ENCODE measurements at regions not wholly inside any gene's neighbourhood (a gene's known extent, or its start where the extent isn't known, plus 50 kb on each side); places are given as distances from the start of the nearest gene placed in this dataset.
A peak's percentile ranks its signal among the peaks of the same experiment; 100 is the strongest.

- BruUV-seq (replicated peaks): no TSS peak
- peak overlapping the region; percentile 83 for H3K9ac ChIP-seq (ENCODE audit: low read length)
- H4K20me1 ChIP-seq (ENCODE audit: low read length): no peaks in the 10 kb centered on the region
- H3K9me3 ChIP-seq (ENCODE audit: low read length): no peaks in the 10 kb centered on the region
- POLR2A ChIA-PET (ENCODE audit: unreplicated experiment): interaction anchor here (0.6 to 0.8 kb wide), 3 partner anchors 15 to 254 kb away, joined by 3 to 5 read pairs (median 4); no protein-coding TSS in a partner anchor
- H3K36me3 ChIP-seq (ENCODE audit: low read depth, low read length): no peaks in the 10 kb centered on the region
- DNase-seq (peak; percentile 99), ATAC-seq (peak; percentile 79)
- no peak overlapping the region; the same call in 1 of the 2 replicates for H3K4me3 ChIP-seq (ENCODE audit: low read length)
- intact Hi-C loops (cut with micrococcal nuclease): loop anchor here (1.0 to 5.0 kb wide), 10 partner anchors 15 to 577 kb away; no protein-coding TSS in a partner anchor
- H3K27ac ChIP-seq (ENCODE audit: low read length): peak overlapping the region; percentile 98
- H3K9me2 ChIP-seq (replicated peaks; ENCODE audit: low read length): no peaks in the 10 kb centered on the region
- TF ChIP-seq EZH2phosphoT487 (IDR thresholded peaks at IDR 0.05; ENCODE audit: borderline replicate concordance, low read length): no peak
- no peak for TF ChIP-seq EZH2 (IDR thresholded peaks at IDR 0.05; ENCODE audit: low read length, unreplicated experiment)
- no peak for TF ChIP-seq CTCF (conservative IDR thresholded peaks at IDR 0.05; ENCODE audit: low read depth, low read length)
- H3K79me2 ChIP-seq (ENCODE audit: low read length): no peaks in the 10 kb centered on the region
- H3K4me1 ChIP-seq (ENCODE audit: insufficient read depth, low read length): peaks cover 45% of the 10 kb centered on the region
- H2AFZ ChIP-seq (ENCODE audit: low read length): no peak overlapping the region
- no peaks in the 10 kb centered on the region for H3K27me3 ChIP-seq (ENCODE audit: low read length)
- peaks cover 12% of the 10 kb centered on the region for H3F3A ChIP-seq (ENCODE audit: low read length, unreplicated experiment)
- CTCF ChIA-PET: interaction anchor here (0.5 to 0.6 kb wide), 3 partner anchors 271 to 519 kb away, joined by 3 to 4 read pairs (median 4); no protein-coding TSS in a partner anchor
- peak overlapping the region; percentile 69 for H3K4me2 ChIP-seq (ENCODE audit: low read length)
Observed at GRCh38 chr3:29186982-29187725, 93.7 kb upstream of the RBMS3 start.

DNA sequence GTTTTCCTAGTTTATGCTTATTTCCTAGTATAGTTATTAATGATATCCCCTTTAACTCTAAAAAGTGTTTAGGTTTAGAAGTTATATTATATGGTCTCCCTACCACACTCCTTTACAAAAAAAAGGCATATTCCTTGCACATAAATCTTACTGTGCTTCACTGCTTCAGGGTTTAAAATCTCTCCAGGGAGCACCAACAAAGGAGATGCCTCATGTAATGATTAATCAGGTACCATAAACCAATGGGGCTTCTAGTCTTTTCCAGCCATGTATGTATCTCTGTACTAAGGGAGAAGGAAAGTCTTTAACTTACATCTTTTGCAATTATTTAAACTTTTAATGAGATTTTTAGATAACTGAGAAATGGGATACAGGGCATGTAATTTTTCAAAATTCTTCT lies 91.5 kb upstream of the RBMS3 start:
- H3K4me1 ChIP-seq (ENCODE audit: insufficient read depth, low read length): peaks cover 45% of the 10 kb centered on the region
- H2AFZ ChIP-seq (ENCODE audit: low read length): no peak overlapping the region
- H3K9me2 ChIP-seq (replicated peaks; ENCODE audit: low read length): no peaks in the 10 kb centered on the region
- no peaks in the 10 kb centered on the region for H4K20me1 ChIP-seq (ENCODE audit: low read length)
- peaks cover 12% of the 10 kb centered on the region for H3F3A ChIP-seq (ENCODE audit: low read length, unreplicated experiment)
- POLR2A ChIA-PET (ENCODE audit: unreplicated experiment): no interaction called here
- CTCF ChIA-PET: no interaction called here
- TF ChIP-seq CTCF (conservative IDR thresholded peaks at IDR 0.05; ENCODE audit: low read depth, low read length) (no peak), EZH2 (IDR thresholded peaks at IDR 0.05; ENCODE audit: low read length, unreplicated experiment) (no peak), EZH2phosphoT487 (IDR thresholded peaks at IDR 0.05; ENCODE audit: borderline replicate concordance, low read length) (no peak)
- BruUV-seq (replicated peaks): no TSS peak
- H3K4me2 ChIP-seq (ENCODE audit: low read length): no peak overlapping the region
- no peaks in the 10 kb centered on the region for H3K9me3 ChIP-seq (ENCODE audit: low read length)
- no peak overlapping the region for H3K9ac ChIP-seq (ENCODE audit: low read length)
- H3K36me3 ChIP-seq (ENCODE audit: low read depth, low read length): no peaks in the 10 kb centered on the region
- H3K27me3 ChIP-seq (ENCODE audit: low read length): no peaks in the 10 kb centered on the region
- DNase-seq (no peak), ATAC-seq (no peak)
- H3K4me3 ChIP-seq (ENCODE audit: low read length): no peak overlapping the region
- intact Hi-C loops (cut with micrococcal nuclease): loop anchor here (5.0 kb wide), 1 partner anchor 253 kb away; no protein-coding TSS in a partner anchor
- H3K79me2 ChIP-seq (ENCODE audit: low read length): no peaks in the 10 kb centered on the region
- no peak overlapping the region for H3K27ac ChIP-seq (ENCODE audit: low read length)

DNA sequence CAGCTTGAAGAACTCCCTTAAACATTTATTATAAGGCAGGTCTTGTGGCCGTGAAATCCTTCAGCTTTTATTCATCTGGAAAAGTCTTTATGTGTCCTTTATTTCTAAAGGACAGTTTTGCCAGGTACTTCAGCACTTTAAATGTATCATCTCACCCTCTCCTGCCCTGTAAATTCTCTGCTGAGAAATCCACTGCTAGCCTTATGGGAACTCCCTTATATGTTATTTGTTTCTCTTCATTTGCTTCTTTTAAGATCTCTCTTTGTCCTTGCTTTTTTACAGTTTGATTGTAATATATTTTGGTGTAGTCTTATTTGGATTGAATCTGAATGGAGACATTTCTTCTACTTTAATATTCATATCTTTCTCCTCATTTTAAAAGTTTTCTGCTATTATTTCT lies 86.7 kb upstream of the RBMS3 start:
- no peak overlapping the region for H3K9ac ChIP-seq (ENCODE audit: low read length)
- H3K27me3 ChIP-seq (ENCODE audit: low read length): no peaks in the 10 kb centered on the region
- H3K9me3 ChIP-seq (ENCODE audit: low read length): no peaks in the 10 kb centered on the region
- ChIA-PET POLR2A (ENCODE audit: unreplicated experiment) (no interaction called here), CTCF (no interaction called here)
- ATAC-seq (no peak), DNase-seq (no peak)
- TF ChIP-seq EZH2phosphoT487 (IDR thresholded peaks at IDR 0.05; ENCODE audit: borderline replicate concordance, low read length) (no peak), EZH2 (IDR thresholded peaks at IDR 0.05; ENCODE audit: low read length, unreplicated experiment) (no peak), CTCF (conservative IDR thresholded peaks at IDR 0.05; ENCODE audit: low read depth, low read length) (no peak)
- H3K36me3 ChIP-seq (ENCODE audit: low read depth, low read length): no peaks in the 10 kb centered on the region
- no peak overlapping the region for H2AFZ ChIP-seq (ENCODE audit: low read length)
- H3K4me2 ChIP-seq (ENCODE audit: low read length): no peak overlapping the region
- H3K9me2 ChIP-seq (replicated peaks; ENCODE audit: low read length): no peaks in the 10 kb centered on the region
- H3K27ac ChIP-seq (ENCODE audit: low read length): no peak overlapping the region
- intact Hi-C loops (cut with micrococcal nuclease): no loop called here
- H4K20me1 ChIP-seq (ENCODE audit: low read length): no peaks in the 10 kb centered on the region
- H3F3A ChIP-seq (ENCODE audit: low read length, unreplicated experiment): no peaks in the 10 kb centered on the region
- H3K4me1 ChIP-seq (ENCODE audit: insufficient read depth, low read length): peaks cover 15% of the 10 kb centered on the region; the same call in 1 of the 2 replicates
- no peak overlapping the region for H3K4me3 ChIP-seq (ENCODE audit: low read length)
- BruUV-seq (replicated peaks): no TSS peak
- H3K79me2 ChIP-seq (ENCODE audit: low read length): no peaks in the 10 kb centered on the region
